OCI-LY7 (cell line): ENCODE measurements at regions not wholly inside any gene's neighbourhood (a gene's known extent, or its start where the extent isn't known, plus 50 kb on each side); places are given as distances from the start of the nearest gene placed in this dataset.

Experiments
- BruUV-seq: library from RNA; stranded (reverse); fragments of 400-500 nt; replicated peaks from 2 replicates; lab custom pipeline; 2021; lab: Mats Ljungman, UMichigan
- CTCF ChIA-PET: fragments of 300-600 bp; sonication (Branson Sonifier 250); formaldehyde crosslinking; loops from one replicate; lab custom pipeline; 2022; ENCODE audit warnings: antibody characterized with exemption; ENCODE audit not compliant: unreplicated experiment; lab: Charles Lee
- POLR2A ChIA-PET: fragments of 300-600 bp; sonication (Branson Sonifier 250); formaldehyde crosslinking; loops from one replicate; lab custom pipeline; 2022; ENCODE audit warnings: antibody characterized with exemption; lab: Charles Lee
- DNase-seq: peaks from one replicate; pipeline ENCODE4 v3.0.0-alpha.2; 2015; ENCODE audit warnings: low spot score
- H2AFZ ChIP-seq: fragments of 200-600 bp; sonication (generic), shearing (Covaris generic); 2 replicates; pipeline ENCODE4 v1.6.1; 2014; ENCODE audit warnings: mild to moderate bottlenecking, antibody characterized with exemption, low read length, moderate library complexity
- H3K27ac ChIP-seq: fragments of 200-600 bp; sonication (generic); 2 replicates; pipeline ENCODE4 v1.5.1; 2014; ENCODE audit warnings: mixed run types, low read depth, mild to moderate bottlenecking, moderate library complexity, low read length, inconsistent platforms; ENCODE audit not compliant: poor library complexity, severe bottlenecking
- H3K36me3 ChIP-seq: fragments of 200-600 bp; sonication (generic); 2 replicates; pipeline ENCODE4 v1.6.1; 2014; ENCODE audit warnings: mild to moderate bottlenecking, antibody characterized with exemption, low read length, moderate library complexity, mixed read lengths; ENCODE audit not compliant: insufficient read depth
- H3K4me1 ChIP-seq: fragments of 200-600 bp; sonication (generic); 2 replicates; pipeline ENCODE4 v1.5.1; 2014; ENCODE audit warnings: mild to moderate bottlenecking, low read length; ENCODE audit not compliant: insufficient read depth, poor library complexity, severe bottlenecking
- H3K4me2 ChIP-seq: fragments of 200-600 bp; sonication (generic); 2 replicates; pipeline ENCODE4 v1.6.1; 2014; ENCODE audit warnings: mild to moderate bottlenecking, low read length
- H3K4me3 ChIP-seq: fragments of 200-600 bp; sonication (generic); 2 replicates; pipeline ENCODE4 v1.5.1; 2014; ENCODE audit warnings: mild to moderate bottlenecking, low read depth, low read length; ENCODE audit not compliant: poor library complexity, severe bottlenecking
- H3K79me2 ChIP-seq: fragments of 200-600 bp; sonication (generic); 2 replicates; pipeline ENCODE4 v1.6.1; 2016; ENCODE audit warnings: low read depth, mild to moderate bottlenecking, low read length, moderate library complexity, mixed read lengths; ENCODE audit not compliant: insufficient read depth
- H3K9me2 ChIP-seq: fragments of 200-600 bp; sonication (generic); 2 replicates; pipeline ENCODE4 v1.6.1; 2016; ENCODE audit warnings: mild to moderate bottlenecking, low read length, mixed read lengths; ENCODE audit not compliant: insufficient read depth
- H3K9me3 ChIP-seq: fragments of 200-600 bp; sonication (generic); 2 replicates; pipeline ENCODE4 v1.6.1; 2014; ENCODE audit warnings: mild to moderate bottlenecking, mixed run types, low read length, mixed read lengths
- H4K20me1 ChIP-seq: fragments of 200-600 bp; sonication (generic); 2 replicates; pipeline ENCODE4 v1.6.1; 2014; ENCODE audit warnings: mild to moderate bottlenecking, antibody characterized with exemption, low read length, moderate library complexity, mixed read lengths; ENCODE audit not compliant: insufficient read depth
- CTCF ChIP-seq: fragments of 200-600 bp; sonication (generic); conservative IDR thresholded peaks from 2 replicates; pipeline ENCODE4 v1.5.1; 2014; ENCODE audit warnings: mild to moderate bottlenecking, antibody characterized with exemption, low read length, moderate library complexity, mixed read lengths
- EZH2phosphoT487 ChIP-seq: fragments of 200-600 bp; sonication (generic); IDR thresholded peaks from 2 replicates; pipeline ENCODE4 v1.6.1; 2018; ENCODE audit warnings: low read depth, borderline replicate concordance, mild to moderate bottlenecking, mixed run types, antibody characterized with exemption, low read length, moderate library complexity, mixed read lengths
- intact Hi-C: fragments of 100-400 bp; cut with micrococcal nuclease; formaldehyde crosslinking; loops from one replicate; pipeline ENCODE4 v1.10.0; 2022; ENCODE audit not compliant: unreplicated experiment

GRCh38 chr3:57006179-57006657 is 54.2 kb upstream of the SPATA12 start:
- no peak overlapping the region for H3K4me2 ChIP-seq
- H3K9me2 ChIP-seq = no peaks in the 10 kb centered on the region
- CTCF ChIA-PET = interaction anchor here (0.6 to 1.0 kb wide), 3 partner anchors 9 to 157 kb away, joined by 3 read pairs; no protein-coding TSS in a partner anchor
- H3K4me1 ChIP-seq = peaks cover 24% of the 10 kb centered on the region
- no peaks in the 10 kb centered on the region for H3K9me3 ChIP-seq
- TF ChIP-seq CTCF (no peak), EZH2phosphoT487 (no peak)
- no TSS peak for BruUV-seq
- H2AFZ ChIP-seq = no peak overlapping the region
- intact Hi-C loops = loop anchor here (2.0 kb wide), 1 partner anchor 73 kb away; no protein-coding TSS in a partner anchor
- no peaks in the 10 kb centered on the region for H3K79me2 ChIP-seq
- H3K36me3 ChIP-seq = peaks cover 12% of the 10 kb centered on the region; the same call in 1 of the 2 replicates
- DNase-seq = no peak
- H4K20me1 ChIP-seq = no peaks in the 10 kb centered on the region
- POLR2A ChIA-PET = interaction anchor here (0.6 to 2.1 kb wide), 6 partner anchors 8 to 59 kb away, joined by 3 to 7 read pairs (median 4); no protein-coding TSS in a partner anchor
- no peak overlapping the region for H3K4me3 ChIP-seq
- no peak overlapping the region for H3K27ac ChIP-seq

- CTCF ChIA-PET = interaction anchor here (0.9 kb wide), 1 partner anchor 74 kb away, joined by 3 read pairs; no protein-coding TSS in a partner anchor
- H3K4me3 ChIP-seq = no peak overlapping the region
- TF ChIP-seq CTCF = no peak
- no peak for TF ChIP-seq EZH2phosphoT487
- H3K79me2 ChIP-seq = no peaks in the 10 kb centered on the region
- H3K36me3 ChIP-seq = peaks cover 12% of the 10 kb centered on the region; the same call in 1 of the 2 replicates
- H3K9me3 ChIP-seq = no peaks in the 10 kb centered on the region
- no peaks in the 10 kb centered on the region for H4K20me1 ChIP-seq
- H3K9me2 ChIP-seq = no peaks in the 10 kb centered on the region
- peaks cover 18% of the 10 kb centered on the region for H3K4me1 ChIP-seq
- no peak overlapping the region for H2AFZ ChIP-seq
- DNase-seq = no peak
- no peak overlapping the region for H3K27ac ChIP-seq
- POLR2A ChIA-PET = interaction anchor here (0.5 to 1.1 kb wide), 2 partner anchors 10 to 79 kb away, joined by 3 to 4 read pairs; no protein-coding TSS in a partner anchor
- no peak overlapping the region for H3K4me2 ChIP-seq
- intact Hi-C loops = no loop called here
- BruUV-seq = no TSS peak
Observed at GRCh38 chr3:57004229-57004628, 56.2 kb upstream of the SPATA12 start.

GRCh38 chr3:57003676-57004075 is 56.8 kb upstream of the SPATA12 start:
- Histone ChIP-seq H3K4me1 (peaks cover 18% of the 10 kb centered on the region), H3K9me2 (no peaks in the 10 kb centered on the region), H4K20me1 (no peaks in the 10 kb centered on the region), H3K36me3 (peaks cover 12% of the 10 kb centered on the region; the same call in 1 of the 2 replicates), H3K27ac (no peak overlapping the region), H3K4me2 (no peak overlapping the region), H2AFZ (no peak overlapping the region), H3K79me2 (no peaks in the 10 kb centered on the region), H3K9me3 (no peaks in the 10 kb centered on the region), H3K4me3 (no peak overlapping the region)
- intact Hi-C loops = no loop called here
- BruUV-seq = no TSS peak
- TF ChIP-seq EZH2phosphoT487 (no peak), CTCF (no peak)
- ChIA-PET CTCF (no interaction called here), POLR2A (interaction anchor here (0.9 kb wide), 1 partner anchor 10 kb away, joined by 3 read pairs; no protein-coding TSS in a partner anchor)
- no peak for DNase-seq
